AG04449 (cell line): ENCODE measurements at regions not wholly inside any gene's neighbourhood (a gene's known extent, or its start where the extent isn't known, plus 50 kb on each side); places are given as distances from the start of the nearest gene placed in this dataset.

Source experiments
- CTCF ChIA-PET: fragments of 350-600 bp; formaldehyde crosslinking; extraction: SDS; loops from one replicate; lab custom pipeline; 2021; ENCODE audit warnings: antibody characterized with exemption; lab: Yijun Ruan, JAX
- POLR2A ChIA-PET: fragments of 400-600, 350-600 bp; formaldehyde crosslinking; extraction: SDS; loops from one replicate; lab custom pipeline; 2020; ENCODE audit warnings: antibody characterized with exemption, inconsistent platforms; lab: Yijun Ruan, JAX
- DNase-seq: peaks from one replicate; pipeline ENCODE4 v3.0.0-alpha.2; 2010; ENCODE audit warnings: low read depth, low spot score
- H3K4me3 ChIP-seq: 2 replicates; pipeline ENCODE4 v1.5.1; 2011; ENCODE audit warnings: low read depth, mild to moderate bottlenecking, control low read depth, low read length
- CTCF ChIP-seq: IDR thresholded peaks from one replicate; pipeline ENCODE4 v1.5.1; 2011; ENCODE audit warnings: mild to moderate bottlenecking, moderate library complexity, low read length, control low read depth, inconsistent platforms; ENCODE audit not compliant: insufficient read depth; ENCODE audit errors: missing control alignments

- DNase-seq = no peak
- no peak overlapping the region for H3K4me3 ChIP-seq
These were observed 72.0 kb upstream of the F13A1 start for GRCh38 chr6:6392214-6393068.

DNA sequence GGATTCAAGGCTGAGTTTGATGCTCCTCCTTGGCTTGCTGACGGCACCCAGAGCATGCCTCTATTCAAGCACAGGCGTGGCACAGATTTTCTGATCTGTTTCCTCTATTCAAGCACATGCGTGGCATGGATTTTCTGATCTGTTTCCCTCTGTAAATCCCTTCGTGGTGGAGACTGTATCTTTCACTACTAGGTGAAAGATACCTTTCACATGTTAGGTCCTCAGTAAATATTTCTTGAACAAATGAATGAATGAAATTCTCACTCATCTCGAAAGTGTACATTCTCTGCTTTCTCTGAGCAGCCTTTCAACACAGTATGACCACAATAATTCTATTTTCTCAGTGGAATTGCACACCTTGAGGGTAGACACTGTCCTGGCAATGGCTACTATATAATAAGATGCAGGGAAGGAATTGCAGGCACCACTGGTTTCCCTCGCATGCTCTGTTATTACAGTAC, 72.6 kb upstream of the F13A1 start:
- H3K4me3 ChIP-seq = no peak overlapping the region
- DNase-seq = no peak
- CTCF ChIA-PET = no interaction called here

More at GRCh38 chr6:6392214-6393068, 72.0 kb upstream of the F13A1 start:
- no peak for TF ChIP-seq CTCF
- ChIA-PET CTCF (no interaction called here), POLR2A (no interaction called here)

GRCh38 chr6:6395581-6396197, 75.2 kb upstream of the F13A1 start:
- CTCF ChIA-PET = no interaction called here
- POLR2A ChIA-PET = no interaction called here
- no peak for DNase-seq
- TF ChIP-seq CTCF = no peak
- no peak overlapping the region for H3K4me3 ChIP-seq

More for the DNA sequence above, 72.6 kb upstream of the F13A1 start:
- no peak for TF ChIP-seq CTCF
- POLR2A ChIA-PET = no interaction called here

DNA sequence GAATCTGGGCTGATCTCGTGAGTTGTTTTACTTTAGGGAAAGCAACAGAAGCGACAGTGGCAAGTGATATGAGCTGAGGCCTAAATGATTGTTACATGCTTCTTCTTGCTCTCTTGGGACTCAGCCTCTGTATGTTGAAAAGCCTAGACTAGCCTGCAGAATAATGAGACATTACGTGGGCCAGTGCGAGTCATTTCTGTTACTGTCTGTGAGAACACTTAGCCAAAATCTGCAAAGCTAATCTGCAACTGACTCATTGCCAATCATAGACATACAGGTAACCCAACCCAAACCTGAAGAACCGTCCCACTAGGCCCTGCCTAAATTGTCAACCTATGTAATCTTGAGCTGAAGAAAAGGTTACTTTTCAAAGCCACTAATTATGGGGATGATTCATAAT, 77.4 kb upstream of the F13A1 start:
- POLR2A ChIA-PET = interaction anchor here (0.7 kb wide), 1 partner anchor 22 kb away, joined by 3 read pairs; no protein-coding TSS in a partner anchor
- CTCF ChIA-PET = no interaction called here
- no peak for TF ChIP-seq CTCF
- no peak overlapping the region for H3K4me3 ChIP-seq
- no peak for DNase-seq

GRCh38 chr6:6399568-6399967, 79.1 kb upstream of the F13A1 start:
- no peak overlapping the region for H3K4me3 ChIP-seq
- TF ChIP-seq CTCF = no peak
- POLR2A ChIA-PET = no interaction called here

DNA sequence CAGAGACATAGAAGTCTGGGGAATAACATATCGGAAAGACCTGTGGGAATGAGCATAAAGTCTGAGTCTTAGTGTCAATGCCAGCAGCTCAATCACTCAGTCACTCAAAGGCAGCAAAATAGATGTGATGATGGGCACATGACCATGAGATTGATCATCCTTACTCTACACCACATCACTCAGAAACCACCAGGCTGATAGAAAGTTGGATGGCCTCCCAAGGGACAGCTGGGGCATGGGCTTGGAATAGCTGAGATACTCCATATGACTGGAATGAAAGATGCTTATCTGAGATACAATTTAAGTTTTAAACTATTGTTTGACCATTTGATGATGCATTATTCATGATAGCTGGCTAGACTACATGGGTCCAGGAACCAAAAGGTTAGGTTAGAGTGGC, 80.9 kb upstream of the F13A1 start:
- H3K4me3 ChIP-seq = no peak overlapping the region
- POLR2A ChIA-PET = no interaction called here
- DNase-seq = no peak
- CTCF ChIA-PET = no interaction called here
- no peak for TF ChIP-seq CTCF

More at GRCh38 chr6:6399568-6399967, 79.1 kb upstream of the F13A1 start:
- CTCF ChIA-PET = no interaction called here
- DNase-seq = no peak
